Gastrocnemius medialis (tissue), 4 donors: ENCODE measurements at regions not wholly inside any gene's neighbourhood (a gene's known extent, or its start where the extent isn't known, plus 50 kb on each side); places are given as distances from the start of the nearest gene placed in this dataset.

Experiments
- POLR2A ChIP-seq, 2 donors: fragments of 450-650 bp; IDR thresholded peaks; one replicate each; pipeline ENCODE4 v1.6.1; 2017; ENCODE audit warnings: antibody characterized with exemption in 2 of 2, mild to moderate bottlenecking in 2 of 2, moderate library complexity in 2 of 2
- TF ChIP-seq, protein P1 (sequence below), 5 experiments: fragments of 450-650 bp in 3 of 5; fragments of 200-600 bp in 2 of 5; sonication (generic) in 2 of 5; IDR thresholded peaks in 4 of 5; conservative IDR thresholded peaks in 1 of 5; 1 replicate in 4 of 5; 2 replicates in 1 of 5; pipeline ENCODE4 v1.5.1; 2016 to 2019; ENCODE audit warnings: antibody characterized with exemption in 5 of 5, mild to moderate bottlenecking in 3 of 5, moderate library complexity in 3 of 5

GRCh38 chr6:17200395-17200794, 80.8 kb upstream of the RBM24 start:
- TF ChIP-seq POLR2A (IDR thresholded peaks at IDR 0.05), result no peak
- TF ChIP-seq, protein P1, sequence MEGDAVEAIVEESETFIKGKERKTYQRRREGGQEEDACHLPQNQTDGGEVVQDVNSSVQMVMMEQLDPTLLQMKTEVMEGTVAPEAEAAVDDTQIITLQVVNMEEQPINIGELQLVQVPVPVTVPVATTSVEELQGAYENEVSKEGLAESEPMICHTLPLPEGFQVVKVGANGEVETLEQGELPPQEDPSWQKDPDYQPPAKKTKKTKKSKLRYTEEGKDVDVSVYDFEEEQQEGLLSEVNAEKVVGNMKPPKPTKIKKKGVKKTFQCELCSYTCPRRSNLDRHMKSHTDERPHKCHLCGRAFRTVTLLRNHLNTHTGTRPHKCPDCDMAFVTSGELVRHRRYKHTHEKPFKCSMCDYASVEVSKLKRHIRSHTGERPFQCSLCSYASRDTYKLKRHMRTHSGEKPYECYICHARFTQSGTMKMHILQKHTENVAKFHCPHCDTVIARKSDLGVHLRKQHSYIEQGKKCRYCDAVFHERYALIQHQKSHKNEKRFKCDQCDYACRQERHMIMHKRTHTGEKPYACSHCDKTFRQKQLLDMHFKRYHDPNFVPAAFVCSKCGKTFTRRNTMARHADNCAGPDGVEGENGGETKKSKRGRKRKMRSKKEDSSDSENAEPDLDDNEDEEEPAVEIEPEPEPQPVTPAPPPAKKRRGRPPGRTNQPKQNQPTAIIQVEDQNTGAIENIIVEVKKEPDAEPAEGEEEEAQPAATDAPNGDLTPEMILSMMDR (IDR thresholded peaks at IDR 0.05 in 4 of 5, conservative IDR thresholded peaks at IDR 0.05 in 1 of 5), result no peak
